GM21447 (cell line): ENCODE measurements at regions not wholly inside any gene's neighbourhood (a gene's known extent, or its start where the extent isn't known, plus 50 kb on each side); places are given as distances from the start of the nearest gene placed in this dataset.
"Not testable (repeated sequence)": the region's sequence is repeated elsewhere in the genome, so short reads cannot be mapped to it uniquely, and the experiment has no call there.

Experiments used
- ATAC-seq: cut with Tn5 transposase; IDR thresholded peaks from one replicate; pipeline ENCODE4 v1.9.1; 2021; ENCODE audit not compliant: unreplicated experiment

DNA sequence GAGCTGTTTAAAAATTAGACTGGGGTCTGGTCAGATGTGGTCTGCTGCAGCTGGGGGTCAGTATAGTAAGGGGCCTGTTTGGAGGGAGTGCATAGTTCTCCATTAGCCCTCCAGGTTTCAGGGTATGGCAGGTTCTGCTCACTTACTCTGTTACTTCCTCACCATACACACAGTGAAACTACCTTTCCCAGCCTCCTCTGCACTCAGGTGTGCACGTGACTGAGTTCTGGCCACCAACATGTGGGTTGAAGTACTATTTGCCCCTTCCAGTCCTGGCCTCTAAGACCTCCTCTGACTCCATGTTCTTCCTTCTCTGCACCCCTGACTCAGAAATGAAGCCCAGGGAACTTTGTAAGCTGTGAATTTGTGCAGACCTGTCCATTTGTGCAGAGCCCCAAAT lies 190.5 kb upstream of the CLINT1 start:
- no peak for ATAC-seq

DNA sequence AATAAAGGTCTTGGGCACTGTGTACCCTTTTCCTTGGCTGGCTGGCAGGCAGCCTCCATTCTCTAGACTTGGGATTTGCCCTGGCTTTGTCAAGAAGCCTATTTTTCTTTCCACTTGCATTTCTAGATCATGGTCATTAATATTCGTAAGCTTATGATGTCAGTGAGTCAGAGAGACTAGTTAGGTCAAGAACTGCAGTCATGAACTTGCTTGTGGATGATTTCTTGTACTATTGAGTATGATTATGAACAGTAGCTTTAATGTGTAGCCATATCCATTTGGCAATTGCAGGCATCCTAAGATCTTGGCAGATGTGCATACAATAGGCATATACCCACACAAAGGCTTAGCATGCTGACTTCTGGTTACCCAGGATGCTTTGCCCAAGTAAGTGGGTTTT lies 186.8 kb upstream of the CLINT1 start:
- ATAC-seq = no peak

DNA sequence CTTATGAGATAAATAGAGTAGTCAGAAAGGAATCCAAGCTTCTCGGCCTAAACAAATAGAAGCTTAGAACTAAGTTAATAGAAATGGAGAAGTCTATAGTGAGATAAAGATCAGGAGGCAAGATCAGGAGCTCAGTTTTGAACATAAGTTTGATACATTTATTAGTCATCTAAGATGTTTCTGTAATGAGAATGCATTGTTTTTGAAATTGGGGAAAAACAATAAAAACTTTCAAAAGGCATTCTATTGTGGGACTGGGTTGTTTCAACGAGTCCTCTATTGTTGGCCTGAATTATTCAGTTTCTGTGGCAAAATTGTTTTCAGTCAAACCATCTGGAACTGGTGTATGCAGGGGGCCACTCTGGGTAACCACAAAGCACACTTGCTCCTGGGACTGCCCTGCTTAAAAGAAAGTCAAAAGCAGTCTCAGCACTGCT lies 181.0 kb upstream of the CLINT1 start:
- ATAC-seq = peak; percentile 60

DNA sequence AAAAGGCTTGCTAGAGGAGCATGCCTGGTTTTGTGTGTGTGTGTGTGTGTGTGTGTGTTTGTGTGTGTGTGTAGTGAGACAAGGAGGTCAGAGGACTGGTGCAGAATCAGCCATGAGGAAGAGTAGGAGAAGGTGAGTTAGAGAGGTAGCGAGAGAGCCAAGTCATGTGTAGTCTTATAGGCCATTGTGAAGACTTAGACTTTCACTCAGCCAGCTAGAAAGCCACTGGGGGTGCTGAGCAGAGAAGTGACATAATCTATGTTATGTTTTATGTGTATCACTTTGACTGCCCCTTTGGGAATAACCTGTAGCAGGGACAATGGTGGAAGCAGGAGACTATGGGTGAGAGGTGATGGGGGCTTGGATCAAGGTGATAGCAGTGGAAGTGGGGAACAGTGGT lies 180.5 kb upstream of the CLINT1 start:
- no peak for ATAC-seq

DNA sequence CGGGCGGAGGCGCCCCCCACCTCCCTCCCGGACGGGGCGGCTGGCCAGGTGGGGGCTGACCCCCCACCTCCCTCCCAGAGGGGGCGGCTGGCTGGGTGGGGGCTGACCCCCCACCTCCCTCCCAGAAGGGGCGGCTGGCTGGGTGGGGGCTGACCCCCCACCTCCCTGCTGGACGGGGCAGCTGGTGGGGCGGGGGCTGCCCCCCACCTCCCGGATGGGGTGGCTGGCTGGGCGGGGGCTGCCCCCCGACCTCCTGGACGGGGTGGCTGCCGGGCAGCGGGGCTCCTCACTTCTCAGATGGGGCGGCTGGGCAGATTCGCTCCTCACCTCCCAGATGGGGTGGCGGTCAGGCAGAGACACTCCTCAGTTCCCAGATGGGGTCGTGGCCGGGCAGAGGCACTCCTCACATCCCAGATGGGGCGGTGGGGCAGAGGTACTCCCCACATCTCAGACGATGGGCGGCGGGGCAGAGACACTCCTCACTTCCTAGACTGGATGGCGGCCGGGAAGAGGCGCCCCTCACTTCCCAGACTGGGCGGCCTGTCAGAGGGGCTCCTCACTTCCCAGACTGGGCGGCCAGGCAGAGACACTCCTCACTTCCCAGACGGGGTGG lies 178.1 kb upstream of the CLINT1 start:
- not testable (repeated sequence) for ATAC-seq

DNA sequence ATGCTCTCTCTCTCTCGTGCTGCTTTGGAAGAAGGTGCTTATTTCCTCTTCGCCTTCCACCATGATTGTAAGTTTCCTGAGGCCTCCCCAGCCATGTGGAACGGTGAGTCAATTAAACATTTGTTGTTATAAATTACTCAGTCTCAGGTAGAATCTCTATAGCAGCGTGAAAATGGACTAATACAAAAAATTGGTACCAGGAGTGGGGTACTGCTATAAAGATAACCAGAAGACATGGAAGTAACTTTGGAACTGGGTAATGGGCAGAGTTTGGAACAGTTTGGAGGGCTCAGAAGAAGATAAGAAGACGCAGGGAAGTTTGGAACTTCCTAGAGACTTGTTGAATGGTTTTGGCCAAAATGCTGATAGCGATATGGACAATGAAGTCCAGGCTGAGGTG lies 175.6 kb upstream of the CLINT1 start:
- ATAC-seq = not testable (repeated sequence)

DNA sequence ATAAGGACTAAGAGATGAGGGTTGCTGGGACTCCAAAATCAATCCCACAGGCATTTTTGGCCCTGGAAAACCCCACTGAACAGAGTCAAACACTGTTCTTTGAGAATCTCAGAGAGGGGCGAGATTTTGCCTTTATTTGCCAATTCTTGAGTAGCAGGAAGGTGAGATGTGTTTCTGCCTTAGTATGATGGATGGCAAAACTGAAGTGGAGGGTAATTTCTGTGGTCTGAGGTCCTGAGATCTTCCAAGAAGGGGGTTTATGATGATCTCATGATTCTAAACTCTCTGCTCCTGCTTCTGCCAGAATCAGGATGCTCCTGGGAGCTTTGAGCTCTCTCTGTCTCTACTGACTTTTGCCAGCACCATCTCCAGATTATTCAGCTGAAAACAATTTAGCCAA lies 174.8 kb upstream of the CLINT1 start:
- no peak for ATAC-seq

DNA sequence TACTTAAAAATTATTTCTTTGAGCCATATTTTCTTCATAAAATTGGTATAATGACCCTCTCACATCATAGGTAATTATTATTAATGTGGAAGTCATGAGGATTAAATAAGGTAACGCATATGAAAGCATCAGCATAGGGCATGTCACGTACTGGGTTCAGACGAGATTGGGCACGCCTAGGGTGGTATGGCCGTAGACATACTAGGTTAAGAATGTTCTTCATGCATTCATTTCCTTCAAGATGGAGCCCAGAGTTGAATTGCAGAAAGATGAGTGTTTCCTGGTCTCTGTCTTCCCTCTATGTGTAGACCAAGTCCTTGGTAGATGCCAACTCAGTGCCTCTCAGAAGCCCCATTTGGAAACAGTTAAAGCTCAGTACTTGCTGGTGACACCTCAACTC lies 174.1 kb upstream of the CLINT1 start:
- ATAC-seq = no peak

DNA sequence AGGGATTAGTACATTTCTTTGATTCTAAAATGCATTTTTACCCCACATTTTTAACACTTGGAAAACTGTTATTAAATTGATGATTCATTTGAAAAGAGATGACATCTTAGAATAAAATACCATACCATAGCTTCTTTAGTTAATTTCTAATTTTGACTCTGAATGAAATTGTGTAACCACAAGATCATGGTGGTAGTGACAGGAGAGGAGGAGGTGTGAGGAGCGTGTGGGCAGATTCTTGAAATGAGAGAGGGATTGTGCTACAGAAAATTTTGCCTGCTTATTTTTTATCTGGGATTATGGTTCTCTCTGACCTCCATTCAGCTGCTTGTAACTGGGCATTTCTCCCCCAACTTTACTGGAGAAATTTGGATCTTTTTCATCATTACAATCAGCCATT lies 173.3 kb upstream of the CLINT1 start:
- ATAC-seq = no peak

DNA sequence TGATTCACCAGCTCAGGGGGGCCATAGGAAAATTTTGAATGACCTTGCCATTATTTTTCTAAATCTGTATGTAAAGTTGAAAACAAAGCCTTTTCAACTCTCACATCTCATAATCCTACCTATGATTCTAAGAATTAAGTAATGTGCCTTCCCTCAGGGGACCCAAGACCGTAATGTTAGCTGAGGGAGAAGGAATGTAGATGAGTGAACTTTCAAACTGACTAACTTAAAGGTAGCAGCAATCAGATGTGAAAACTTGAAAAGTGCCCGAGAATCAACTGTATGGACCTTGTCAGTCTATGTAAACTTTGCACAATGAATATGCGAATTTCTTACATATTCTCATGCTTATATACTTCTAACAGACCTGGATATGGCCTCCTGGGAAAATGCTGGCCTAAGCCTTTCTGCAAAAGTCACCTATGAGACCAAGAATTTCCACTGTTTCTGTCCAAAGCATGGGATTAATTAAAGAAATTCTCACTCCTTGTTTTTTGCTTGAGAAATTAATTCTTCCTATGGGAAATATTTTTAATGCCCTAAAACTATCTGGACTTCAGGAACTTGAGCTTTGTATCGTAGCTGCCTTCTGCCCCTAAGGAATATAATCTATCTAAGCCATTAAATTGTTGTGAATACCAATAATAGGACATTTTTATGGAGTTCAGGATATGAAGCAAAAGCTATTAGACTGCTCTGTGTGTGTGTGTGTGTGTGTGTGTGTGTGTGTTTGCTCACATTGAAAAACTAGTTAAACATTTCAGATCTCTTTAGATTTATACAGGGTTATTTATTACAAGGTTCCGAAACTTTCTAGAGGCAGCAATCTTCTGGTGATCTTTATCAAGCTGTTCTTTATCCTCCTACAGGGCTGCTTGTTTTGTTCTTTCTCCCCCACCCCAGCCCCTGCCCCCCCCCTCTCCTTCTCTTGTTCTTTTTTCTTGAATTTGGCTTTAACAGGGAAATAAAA lies 169.1 kb upstream of the CLINT1 start:
- no peak for ATAC-seq

DNA sequence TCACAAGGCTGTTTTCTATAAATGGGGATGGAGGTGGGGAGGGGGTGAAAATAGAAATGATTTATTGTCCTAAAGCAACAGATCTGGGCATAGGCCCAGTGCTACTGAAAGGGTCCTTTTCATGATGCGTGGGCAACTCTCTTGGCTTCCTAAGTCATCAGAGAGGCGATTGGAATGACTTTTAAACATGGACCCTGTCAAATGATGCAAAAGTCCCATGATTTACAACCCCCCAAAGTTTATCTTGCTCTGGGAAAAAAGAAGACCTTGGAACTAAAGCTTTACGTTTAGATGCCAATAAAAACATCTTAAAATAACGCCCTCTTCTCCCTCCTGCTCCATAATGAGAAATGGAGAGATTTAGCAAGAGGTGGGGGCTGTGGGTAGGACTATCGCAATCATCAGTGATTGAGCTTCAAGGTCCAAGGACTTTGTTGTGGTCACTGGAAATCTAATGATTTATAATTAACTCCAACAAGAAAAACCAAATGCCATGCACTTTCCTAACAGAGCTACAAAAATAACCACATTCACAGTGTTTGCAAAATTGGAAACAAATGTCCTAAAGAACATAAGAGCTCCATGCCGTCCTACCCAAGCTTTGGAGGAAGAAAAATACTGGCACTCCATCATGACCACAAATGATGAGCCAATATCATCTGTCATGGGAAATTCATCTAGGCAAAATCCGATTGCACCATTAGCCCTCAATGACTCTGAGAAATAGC lies 167.5 kb upstream of the CLINT1 start:
- no peak for ATAC-seq

DNA sequence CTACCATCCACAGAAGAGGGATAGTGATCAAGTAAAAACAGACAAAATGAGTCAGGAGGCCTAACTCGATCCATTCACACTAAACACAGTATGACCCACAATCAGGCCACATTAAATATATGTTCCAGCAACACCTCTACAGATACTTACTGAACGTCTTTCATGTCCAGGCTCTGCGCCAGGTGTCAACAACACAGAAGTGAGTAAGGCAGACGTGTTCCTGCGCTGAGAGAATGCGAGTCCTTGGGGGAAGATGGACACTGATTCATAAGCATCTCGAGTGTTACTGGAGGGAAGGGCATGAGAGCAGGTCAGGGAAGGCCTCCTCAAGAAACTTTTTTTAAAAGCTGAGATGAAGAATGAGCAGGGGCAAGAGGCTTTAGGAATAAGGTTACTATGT lies 164.3 kb upstream of the CLINT1 start:
- ATAC-seq = no peak

DNA sequence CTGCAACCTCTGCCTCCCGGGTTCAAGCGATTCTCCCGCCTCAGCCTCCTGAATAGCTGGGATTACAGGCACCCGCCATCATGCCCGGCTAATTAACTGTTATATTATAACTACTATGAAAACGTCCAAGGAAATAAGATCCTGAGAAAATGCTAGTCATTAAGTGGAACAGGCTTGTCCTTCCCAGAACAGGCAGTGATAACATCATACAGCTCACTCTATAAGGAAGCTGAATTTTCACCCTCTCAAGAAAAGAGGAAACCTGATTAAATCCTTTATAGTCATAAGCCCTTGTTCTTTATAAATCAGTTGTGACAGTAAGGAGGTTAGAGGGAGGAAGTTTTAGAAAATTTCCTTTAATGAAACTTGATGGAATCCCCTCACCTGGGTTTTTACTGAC lies 163.9 kb upstream of the CLINT1 start:
- ATAC-seq = no peak

DNA sequence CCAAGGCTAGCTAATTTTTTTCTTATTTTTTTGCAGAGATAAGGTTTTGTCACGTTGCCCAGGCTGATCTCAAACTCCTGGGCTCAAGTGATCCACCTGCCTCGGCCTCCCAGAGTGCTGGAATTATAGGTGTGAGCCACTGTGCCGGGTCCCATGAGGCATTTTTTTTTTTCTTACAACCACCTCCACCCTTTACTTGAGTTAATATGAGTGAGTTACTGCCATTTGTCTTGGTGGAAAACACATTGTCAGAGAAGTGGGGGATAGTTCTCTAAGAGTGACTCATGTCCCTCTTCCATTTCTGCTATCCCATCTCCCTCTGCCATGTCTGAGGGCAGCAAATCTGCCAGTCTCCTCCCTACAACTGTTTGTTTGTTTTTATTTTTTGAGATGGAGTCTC lies 163.4 kb upstream of the CLINT1 start:
- no peak for ATAC-seq

DNA sequence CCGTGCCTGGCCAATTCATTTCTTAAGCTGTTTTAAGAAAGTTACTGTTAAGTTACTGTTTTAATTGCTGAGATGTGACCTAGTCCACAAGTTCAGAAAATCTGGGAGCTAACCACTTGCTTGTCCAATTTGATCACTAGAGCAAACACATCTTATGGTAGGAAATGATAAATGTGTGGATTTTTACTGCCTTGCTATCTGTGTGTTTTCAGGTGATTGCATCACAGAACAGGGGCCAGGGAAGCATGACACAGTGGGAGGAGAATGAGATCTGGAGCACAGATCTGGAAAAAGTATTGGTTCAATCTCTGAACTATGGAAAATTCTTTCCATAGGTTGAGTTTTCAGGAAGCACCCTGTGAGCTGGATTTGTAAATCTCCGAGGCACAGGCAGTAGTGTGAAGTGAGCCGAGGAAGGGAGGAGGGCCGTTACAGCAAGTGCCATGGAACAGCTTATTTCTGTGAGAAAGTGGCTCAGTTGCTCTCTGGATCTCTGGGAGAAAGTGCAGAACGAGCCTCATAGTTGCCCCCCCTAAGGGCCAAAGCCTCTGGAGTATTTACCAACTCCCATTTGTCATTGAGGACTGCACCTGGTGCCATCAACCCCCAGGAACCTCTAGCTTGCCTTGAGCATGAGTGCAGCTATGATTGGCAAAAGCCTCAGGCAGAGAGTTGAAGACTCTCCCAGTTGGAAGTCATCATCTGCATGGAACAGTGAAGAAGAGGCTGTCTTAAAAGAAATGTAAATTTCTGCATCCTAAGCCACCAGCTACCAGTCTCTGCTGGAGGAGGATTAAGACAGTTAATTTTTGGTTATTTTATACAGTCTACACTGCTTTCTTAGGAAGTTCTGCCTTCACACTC lies 161.8 kb upstream of the CLINT1 start:
- no peak for ATAC-seq

DNA sequence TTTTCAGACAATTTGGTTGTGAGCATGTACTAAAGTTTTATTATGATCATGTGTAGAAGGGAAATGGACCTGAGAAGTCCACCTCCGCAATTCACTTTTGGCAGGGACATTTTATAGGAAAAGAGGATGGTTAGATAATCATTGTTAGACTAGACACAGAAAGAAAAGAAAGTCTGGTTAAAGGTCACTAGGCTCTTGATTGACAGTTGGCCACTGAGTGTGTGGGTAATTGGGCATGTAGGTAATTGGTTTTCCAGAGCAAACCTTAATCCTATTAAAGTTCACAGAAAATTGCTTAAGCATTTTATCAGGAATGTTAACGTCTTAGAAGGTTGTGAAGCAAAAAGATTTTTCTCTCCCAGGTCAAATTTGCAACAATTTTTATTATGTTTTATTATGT lies 158.5 kb upstream of the CLINT1 start:
- no peak for ATAC-seq

DNA sequence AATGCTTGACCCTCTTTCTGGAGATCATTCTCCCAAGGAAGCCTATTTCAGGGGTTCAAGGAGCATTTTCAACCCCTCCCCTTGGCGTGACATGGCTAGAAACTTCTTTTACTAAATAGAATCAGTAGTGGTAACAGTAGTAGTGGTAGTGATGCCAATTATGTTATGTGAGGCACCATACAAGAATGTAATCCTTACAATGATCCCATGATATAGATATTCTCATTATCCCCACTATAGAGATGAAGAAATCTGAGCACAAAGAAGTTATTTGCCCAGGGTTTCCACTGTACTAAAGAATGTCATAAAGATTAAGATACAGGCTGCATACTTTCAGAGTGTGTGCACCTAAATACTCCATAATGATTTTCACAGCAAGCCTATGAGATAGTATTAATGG lies 155.4 kb upstream of the CLINT1 start:
- ATAC-seq = no peak

DNA sequence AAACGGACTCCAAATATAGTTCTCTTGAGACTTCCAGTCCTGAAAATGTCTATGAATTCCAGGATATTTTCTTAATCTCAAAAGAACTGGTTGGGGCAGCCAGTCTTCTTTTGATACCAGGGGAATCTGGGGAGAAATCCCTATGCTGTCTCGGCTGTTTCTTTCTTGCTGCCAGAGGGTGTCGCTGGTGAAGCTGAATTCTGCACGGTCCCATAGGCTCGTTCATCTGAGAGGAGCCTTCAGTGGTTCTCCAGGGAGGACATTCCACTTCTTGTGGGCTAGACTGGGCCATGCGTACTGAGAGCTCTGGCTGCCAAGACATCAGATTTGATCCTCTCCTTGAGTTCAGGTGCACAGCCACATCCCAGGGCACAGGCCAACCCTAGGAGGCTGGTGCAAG lies 155.0 kb upstream of the CLINT1 start:
- no peak for ATAC-seq

DNA sequence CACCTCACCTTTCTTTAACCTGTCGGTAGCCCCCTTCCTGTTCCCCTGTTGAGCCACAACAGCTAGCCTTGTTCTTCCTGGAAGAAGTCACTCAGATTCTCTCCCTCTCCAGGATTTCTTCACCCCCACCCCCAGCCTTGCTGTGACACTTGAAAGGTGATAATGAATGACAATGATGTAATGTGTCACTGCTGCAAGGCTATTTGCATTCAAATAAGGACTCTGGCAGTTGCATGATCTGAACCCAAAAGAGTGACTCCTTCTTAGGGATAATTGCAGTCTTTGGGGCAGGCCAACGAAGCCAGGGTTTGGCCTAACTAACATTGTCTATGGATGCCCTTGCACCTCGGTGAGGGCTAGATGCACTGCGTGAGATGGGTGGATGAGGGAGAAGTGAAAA lies 154.4 kb upstream of the CLINT1 start:
- no peak for ATAC-seq

DNA sequence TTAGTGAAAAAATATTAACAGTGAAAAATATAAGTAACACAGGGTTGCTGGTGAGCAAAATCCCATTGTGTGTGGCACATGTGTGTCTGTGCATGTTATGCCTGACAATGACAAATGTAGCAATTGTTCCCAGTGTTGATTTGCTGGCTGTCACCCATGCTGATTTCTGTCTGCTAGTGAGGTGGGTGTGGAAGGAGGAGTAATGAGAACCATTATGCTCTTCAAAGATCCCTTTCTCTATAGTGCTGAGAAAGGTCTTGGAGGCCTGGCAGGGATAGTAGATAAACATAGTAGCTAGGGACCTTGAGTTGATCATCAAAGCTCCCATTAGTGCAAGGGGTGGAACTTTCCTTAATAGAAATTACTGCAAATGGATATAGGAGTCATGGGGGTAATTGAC lies 152.5 kb upstream of the CLINT1 start:
- no peak for ATAC-seq

DNA sequence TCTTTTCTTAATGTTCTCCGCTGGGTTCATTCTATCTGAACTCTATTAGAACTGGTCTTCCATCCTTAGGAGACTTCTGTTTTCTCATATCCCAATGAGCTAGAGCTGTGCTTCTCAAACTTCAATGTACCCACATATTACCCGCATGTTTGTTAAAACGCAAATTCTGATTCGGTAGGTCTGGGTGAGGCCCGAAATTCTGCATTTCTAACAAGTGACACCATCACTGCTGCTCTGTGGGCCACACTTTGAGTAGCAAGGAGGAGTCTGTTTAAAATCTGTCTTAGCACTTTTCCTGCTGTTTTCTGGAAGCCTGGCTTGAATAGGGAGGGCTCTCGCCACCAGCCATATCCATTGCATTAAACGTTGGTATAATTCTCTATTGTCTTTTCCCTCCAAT lies 151.9 kb upstream of the CLINT1 start:
- no peak for ATAC-seq
